ENCODE measurements at regions not wholly inside any gene's neighbourhood (a gene's known extent, or its start where the extent isn't known, plus 50 kb on each side); places are given as distances from the start of the nearest gene placed in this dataset.

DNA sequence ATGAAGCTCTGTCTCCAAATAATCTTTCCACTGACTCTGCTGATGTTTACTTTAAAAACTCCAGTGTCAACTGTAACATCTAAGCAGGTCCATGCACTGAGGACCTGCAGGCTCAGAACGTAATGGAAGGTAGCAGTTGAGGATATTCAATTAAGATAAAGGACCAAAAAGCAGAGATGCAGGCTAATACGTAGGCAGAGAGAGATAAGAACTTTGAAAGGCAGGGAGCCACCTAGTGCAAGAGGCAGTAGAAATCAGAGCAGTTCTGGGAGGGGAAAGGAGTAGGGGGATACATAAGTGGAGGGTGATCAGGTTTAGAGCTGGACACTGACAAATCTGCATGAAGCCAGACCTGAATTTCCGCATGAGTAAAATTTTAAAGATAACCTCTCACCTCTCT, 114.5 kb upstream of the POM121L12 start:
- H3K9me3 Mint-ChIP-seq, result peaks cover 25% of the 10 kb centered on the region
- no peak overlapping the region for H3K27ac Mint-ChIP-seq

DNA sequence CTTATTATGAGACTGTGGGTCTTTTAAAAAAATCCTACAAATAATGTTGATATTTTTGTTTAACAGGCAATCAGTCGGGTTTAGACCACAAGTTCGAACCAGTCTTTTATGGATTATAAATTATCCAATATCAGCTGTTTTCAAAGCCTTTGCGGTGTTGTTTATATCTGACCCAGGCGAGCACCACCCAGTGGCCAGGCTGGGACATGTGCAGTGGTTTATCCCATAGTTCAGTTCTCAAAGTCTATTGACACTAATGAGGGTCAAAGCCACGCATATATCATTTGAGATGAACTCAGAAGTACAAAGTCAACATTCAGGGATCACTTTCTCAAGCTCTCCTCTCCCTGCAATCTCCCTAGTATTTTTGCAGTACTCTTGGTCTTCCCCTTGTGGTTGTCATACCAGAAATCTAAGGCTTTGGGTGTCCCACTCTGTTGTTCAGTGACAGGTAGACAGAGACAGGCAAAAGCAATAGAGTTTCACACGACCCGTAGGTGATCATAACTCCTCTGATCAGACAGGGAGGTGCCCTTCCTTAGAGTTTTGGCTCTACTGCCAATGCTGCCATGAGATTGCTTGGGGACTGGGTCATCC, 117.4 kb upstream of the POM121L12 start:
- H3K9me3 Mint-ChIP-seq, result peaks cover 25% of the 10 kb centered on the region
- no peak overlapping the region for H3K27ac Mint-ChIP-seq
- H3K27me3 Mint-ChIP-seq, result no peaks in the 10 kb centered on the region
- H3K4me3 Mint-ChIP-seq, result no peak overlapping the region
- ATAC-seq, result no peak
- H3K4me1 Mint-ChIP-seq, result no peaks in the 10 kb centered on the region
- no peaks in the 10 kb centered on the region for H3K36me3 Mint-ChIP-seq (ENCODE audit: low read depth)
- no peak for DNase-seq

More for the DNA sequence above, 114.5 kb upstream of the POM121L12 start:
- DNase-seq (no peak), ATAC-seq (no peak)
- Mint-ChIP-seq H3K4me1 (no peaks in the 10 kb centered on the region), H3K27me3 (no peaks in the 10 kb centered on the region), H3K36me3 (ENCODE audit: low read depth) (no peaks in the 10 kb centered on the region), H3K4me3 (no peak overlapping the region)

DNA sequence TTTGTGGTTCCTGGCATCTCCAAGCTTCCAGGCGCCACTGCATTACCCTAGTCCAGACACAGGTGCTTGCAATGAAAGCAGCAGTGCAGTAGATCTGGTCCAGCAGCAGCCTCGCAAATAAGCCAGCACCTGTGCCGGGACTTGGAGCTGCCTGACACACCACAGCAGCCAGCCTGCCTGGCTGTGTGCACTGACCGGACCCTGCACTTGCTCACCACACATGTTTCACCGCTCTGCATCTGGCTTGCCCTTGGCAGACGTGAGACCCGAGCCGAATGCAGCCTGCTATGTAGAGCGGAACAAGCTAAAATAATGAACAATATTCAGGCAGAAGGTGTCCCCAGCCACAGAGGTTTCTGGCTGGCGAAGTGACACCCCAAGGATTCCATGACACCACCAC, 123.6 kb upstream of the POM121L12 start:
- Mint-ChIP-seq H3K4me1 (no peaks in the 10 kb centered on the region), H3K27ac (no peak overlapping the region), H3K9me3 (peaks cover 15% of the 10 kb centered on the region), H3K4me3 (no peak overlapping the region), H3K27me3 (no peaks in the 10 kb centered on the region), H3K36me3 (ENCODE audit: low read depth) (no peaks in the 10 kb centered on the region)
- ATAC-seq (no peak), DNase-seq (no peak)

DNA sequence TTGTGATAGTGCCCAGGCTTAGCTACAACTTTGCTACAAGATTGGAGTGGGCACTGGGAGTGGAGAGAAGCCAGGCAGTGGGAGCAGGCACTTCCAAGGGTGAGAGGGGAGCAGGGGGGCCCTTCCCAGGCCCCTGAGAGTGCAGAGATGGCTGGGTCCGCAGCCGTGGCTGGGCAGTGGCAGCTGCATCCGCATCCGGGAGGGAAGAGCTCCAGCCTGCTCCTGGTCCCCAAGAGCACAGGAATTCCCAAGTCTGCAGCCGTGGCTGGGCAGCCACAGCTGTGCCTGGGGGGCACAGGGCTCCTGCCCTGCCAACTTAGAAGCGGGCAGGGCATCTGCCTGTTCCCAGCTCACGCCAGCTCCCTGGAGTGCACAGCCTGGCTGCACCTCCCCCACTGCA, 124.1 kb upstream of the POM121L12 start:
- no peak for ATAC-seq
- H3K27me3 Mint-ChIP-seq, result no peaks in the 10 kb centered on the region

DNA sequence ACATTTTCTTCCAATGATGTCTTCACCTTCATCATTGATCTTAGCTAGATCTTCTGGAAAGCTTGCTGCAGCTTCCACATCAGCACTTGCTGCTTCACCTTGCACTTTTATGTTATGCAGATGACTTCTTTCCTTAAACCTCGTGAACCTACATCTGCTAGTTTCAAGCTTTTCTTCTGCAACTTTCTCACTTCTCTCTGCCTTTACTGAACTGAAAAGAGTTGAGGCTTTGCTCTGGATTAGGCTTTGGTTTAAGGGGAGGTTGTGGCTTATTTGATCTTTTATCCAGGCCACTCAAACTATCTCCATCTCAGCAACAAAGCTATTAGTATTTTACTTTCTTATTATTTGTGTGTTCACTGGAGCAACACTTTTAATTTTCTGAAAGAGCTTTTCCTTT, 125.5 kb upstream of the POM121L12 start:
- no peak overlapping the region for H3K4me3 Mint-ChIP-seq
- DNase-seq, result no peak
- no peaks in the 10 kb centered on the region for H3K4me1 Mint-ChIP-seq
- no peak for ATAC-seq
- H3K36me3 Mint-ChIP-seq (ENCODE audit: low read depth), result no peaks in the 10 kb centered on the region
- H3K27me3 Mint-ChIP-seq, result no peaks in the 10 kb centered on the region
- peaks cover 11% of the 10 kb centered on the region for H3K9me3 Mint-ChIP-seq
- no peak overlapping the region for H3K27ac Mint-ChIP-seq

More for the DNA sequence above, 124.1 kb upstream of the POM121L12 start:
- H3K9me3 Mint-ChIP-seq, result peaks cover 12% of the 10 kb centered on the region
- no peak for DNase-seq
- H3K27ac Mint-ChIP-seq, result no peak overlapping the region
- no peak overlapping the region for H3K4me3 Mint-ChIP-seq
- no peaks in the 10 kb centered on the region for H3K4me1 Mint-ChIP-seq
- H3K36me3 Mint-ChIP-seq (ENCODE audit: low read depth), result no peaks in the 10 kb centered on the region

DNA sequence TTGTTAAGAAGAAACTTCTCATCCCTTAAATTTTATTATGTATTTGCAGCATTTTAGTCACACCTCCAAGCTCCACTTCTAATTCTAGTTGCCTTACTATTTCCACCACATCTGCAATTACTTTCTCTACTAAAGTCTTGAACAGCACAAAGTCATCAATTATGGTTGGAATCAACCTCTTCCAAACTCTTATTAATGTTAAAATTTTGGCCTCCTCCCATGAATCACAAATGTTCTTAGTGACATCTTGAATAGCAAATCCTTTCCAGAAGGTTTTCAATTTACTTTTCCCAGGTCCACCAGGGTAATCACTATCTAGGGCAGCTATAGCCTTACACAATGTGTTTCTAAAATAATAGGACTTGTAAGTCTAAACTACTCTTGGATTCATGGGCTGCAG, 126.3 kb upstream of the POM121L12 start:
- Mint-ChIP-seq H3K9me3 (peaks cover 8% of the 10 kb centered on the region), H3K27ac (no peak overlapping the region), H3K36me3 (ENCODE audit: low read depth) (no peaks in the 10 kb centered on the region), H3K4me1 (no peaks in the 10 kb centered on the region), H3K27me3 (no peaks in the 10 kb centered on the region), H3K4me3 (no peak overlapping the region)
- ATAC-seq (no peak), DNase-seq (no peak)

DNA sequence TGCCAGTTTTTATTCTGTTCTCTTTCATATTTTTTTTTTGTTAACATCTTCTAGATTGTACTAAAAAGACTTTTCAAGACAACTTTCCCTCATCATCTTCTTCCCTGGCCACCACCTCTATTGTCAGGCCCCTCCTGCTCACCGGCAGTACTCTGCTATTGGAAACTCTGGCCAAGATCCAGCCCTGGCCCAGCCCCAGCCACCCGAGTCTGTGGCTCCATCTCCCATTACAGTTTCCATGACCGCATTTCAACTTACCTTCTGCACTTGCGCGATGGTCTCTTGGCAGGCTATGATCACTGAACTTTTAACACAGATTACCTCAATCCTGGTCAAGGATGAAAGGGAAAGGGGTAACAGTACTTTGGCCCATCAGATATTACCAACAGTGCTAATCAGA, 137.7 kb upstream of the POM121L12 start:
- DNase-seq (no peak), ATAC-seq (no peak)
- Mint-ChIP-seq H3K4me1 (no peaks in the 10 kb centered on the region), H3K9me3 (peaks cover 14% of the 10 kb centered on the region), H3K27me3 (no peaks in the 10 kb centered on the region), H3K27ac (no peak overlapping the region), H3K36me3 (ENCODE audit: low read depth) (no peaks in the 10 kb centered on the region), H3K4me3 (no peak overlapping the region)

DNA sequence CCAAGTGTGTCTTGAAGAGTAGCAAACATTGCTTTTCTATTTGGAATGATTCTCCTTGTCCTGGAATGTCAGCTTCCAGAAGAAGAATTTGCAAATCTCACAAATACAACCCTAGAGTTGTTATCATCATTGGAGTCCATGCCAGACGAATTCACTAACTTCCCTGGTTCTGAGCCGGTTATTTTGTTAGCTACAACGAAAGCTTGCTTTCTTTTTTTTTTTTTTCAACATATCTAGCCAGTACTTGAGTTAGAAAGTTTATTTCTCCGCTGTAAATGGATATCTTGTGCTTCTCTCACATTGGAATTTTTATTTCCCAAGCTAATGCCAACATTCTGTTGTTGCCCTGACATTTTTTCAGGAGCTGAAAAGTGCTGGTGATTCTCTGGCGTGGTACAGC, 138.1 kb upstream of the POM121L12 start:
- no peaks in the 10 kb centered on the region for H3K27me3 Mint-ChIP-seq
- DNase-seq (no peak), ATAC-seq (no peak)
- H3K27ac Mint-ChIP-seq, result no peak overlapping the region
- H3K36me3 Mint-ChIP-seq (ENCODE audit: low read depth), result no peaks in the 10 kb centered on the region
- H3K4me1 Mint-ChIP-seq, result no peaks in the 10 kb centered on the region
- no peak overlapping the region for H3K4me3 Mint-ChIP-seq
- H3K9me3 Mint-ChIP-seq, result peaks cover 15% of the 10 kb centered on the region

DNA sequence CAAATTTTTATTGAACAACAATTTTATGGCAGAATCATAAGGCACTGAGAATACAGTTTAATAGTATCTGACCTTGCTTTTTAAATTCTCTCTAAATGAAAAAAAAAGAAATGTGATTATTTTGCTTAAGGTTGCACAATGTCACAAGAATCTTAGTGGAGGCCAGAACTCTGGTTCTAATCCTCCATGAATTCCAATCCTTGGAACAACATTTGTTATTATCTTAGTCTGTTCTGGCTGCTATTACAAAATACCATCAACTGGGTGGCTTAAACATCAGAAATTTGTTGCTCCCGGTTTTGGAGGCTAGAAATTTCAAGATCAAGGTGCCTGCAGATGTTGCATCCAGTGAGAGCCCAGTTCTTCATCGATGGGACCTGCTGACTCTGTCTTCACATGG, 158.2 kb upstream of the POM121L12 start:
- Mint-ChIP-seq H3K27ac (no peak overlapping the region), H3K36me3 (ENCODE audit: low read depth) (no peaks in the 10 kb centered on the region), H3K4me1 (no peaks in the 10 kb centered on the region), H3K4me3 (no peak overlapping the region), H3K9me3 (peaks cover 17% of the 10 kb centered on the region), H3K27me3 (no peaks in the 10 kb centered on the region)
- ATAC-seq, result no peak
- no peak for DNase-seq

DNA sequence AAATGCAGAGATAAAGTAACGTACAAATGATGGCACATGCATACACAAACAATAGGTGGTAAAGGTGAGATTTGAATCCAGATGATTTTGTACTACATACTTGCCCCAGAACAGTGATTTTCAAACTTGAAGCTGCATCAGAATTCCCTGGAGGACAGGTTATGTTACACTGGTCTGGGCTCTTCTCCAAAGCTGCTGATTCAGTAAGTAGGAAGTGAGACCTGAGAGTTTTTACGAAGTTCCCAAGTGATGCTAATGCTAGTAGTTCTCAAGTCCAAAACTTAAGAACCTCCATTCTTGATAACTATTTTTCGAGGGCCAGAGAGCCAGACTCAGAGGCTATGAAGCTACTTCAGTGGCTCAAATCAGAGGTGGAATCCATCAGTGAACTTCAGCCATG, 159.0 kb upstream of the POM121L12 start:
- Mint-ChIP-seq H3K4me3 (no peak overlapping the region), H3K27me3 (no peaks in the 10 kb centered on the region), H3K36me3 (ENCODE audit: low read depth) (no peaks in the 10 kb centered on the region), H3K27ac (no peak overlapping the region), H3K9me3 (peaks cover 22% of the 10 kb centered on the region), H3K4me1 (no peaks in the 10 kb centered on the region)
- ATAC-seq (no peak), DNase-seq (no peak)

DNA sequence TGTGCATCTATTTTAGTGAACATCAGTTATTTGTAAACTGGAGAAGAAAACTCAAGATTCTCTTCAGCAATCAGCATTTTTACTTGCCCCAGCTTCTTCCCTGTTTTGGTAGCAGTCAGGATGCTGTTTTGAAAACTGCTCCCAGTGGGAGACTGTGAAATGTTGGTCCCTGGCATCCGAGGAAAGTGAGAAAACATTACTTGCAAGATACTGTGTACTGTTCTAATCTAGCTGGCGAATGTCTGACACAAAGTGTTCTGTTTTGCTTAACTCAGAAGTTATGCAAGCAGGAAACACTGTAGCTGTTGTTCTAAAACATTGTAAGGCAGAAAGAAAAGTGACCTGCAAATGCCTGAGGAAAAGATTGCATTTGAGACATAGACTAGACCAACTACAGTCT, 171.8 kb upstream of the POM121L12 start:
- DNase-seq (no peak), ATAC-seq (no peak)
- H3K36me3 Mint-ChIP-seq (ENCODE audit: low read depth), result no peaks in the 10 kb centered on the region
- H3K4me3 Mint-ChIP-seq, result no peak overlapping the region
- no peak overlapping the region for H3K27ac Mint-ChIP-seq
- H3K9me3 Mint-ChIP-seq, result peaks cover 14% of the 10 kb centered on the region
- no peaks in the 10 kb centered on the region for H3K27me3 Mint-ChIP-seq
- H3K4me1 Mint-ChIP-seq, result no peaks in the 10 kb centered on the region

DNA sequence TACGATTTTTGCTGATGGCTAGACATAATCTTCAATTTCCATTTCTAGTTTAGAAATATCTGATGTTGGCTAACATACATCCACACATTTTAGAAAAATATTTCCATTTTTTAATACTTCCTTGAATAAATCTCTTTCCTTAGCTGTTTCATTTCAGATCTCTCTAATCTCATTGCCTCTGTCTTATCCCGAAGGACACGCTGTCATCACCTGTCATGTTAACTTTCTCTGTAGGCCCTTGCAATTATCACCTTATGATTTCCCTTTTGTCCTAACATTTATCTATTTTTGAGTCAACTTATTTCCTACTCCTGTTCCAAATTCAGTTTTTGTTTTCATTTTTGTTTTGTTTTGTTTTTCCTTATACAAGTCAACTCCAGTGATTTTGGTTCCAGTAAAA, 173.1 kb upstream of the POM121L12 start:
- no peaks in the 10 kb centered on the region for H3K27me3 Mint-ChIP-seq
- H3K4me3 Mint-ChIP-seq, result no peak overlapping the region
- H3K27ac Mint-ChIP-seq, result no peak overlapping the region
- DNase-seq (no peak), ATAC-seq (no peak)
- no peaks in the 10 kb centered on the region for H3K4me1 Mint-ChIP-seq
- no peaks in the 10 kb centered on the region for H3K36me3 Mint-ChIP-seq (ENCODE audit: low read depth)
- peaks cover 12% of the 10 kb centered on the region for H3K9me3 Mint-ChIP-seq

DNA sequence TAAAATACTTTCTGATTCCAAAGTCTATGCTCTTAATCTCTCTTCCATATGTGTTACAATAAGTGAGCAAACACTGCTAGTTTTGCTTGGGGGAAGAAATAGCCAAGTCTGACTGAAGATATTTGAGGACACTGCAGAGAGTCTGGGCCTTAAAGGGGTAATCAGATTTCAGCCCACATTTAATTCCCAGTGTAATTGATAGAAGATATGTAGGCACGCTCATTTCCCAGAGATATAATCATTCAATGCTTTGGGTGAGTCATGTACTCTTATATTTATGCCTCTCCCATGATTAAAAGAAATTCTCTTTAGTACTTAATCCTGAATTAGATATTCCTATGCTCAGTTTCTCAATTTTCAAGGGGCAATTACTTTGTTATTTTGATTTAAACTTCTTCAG, 178.1 kb upstream of the POM121L12 start:
- H3K27me3 Mint-ChIP-seq, result no peaks in the 10 kb centered on the region
- no peaks in the 10 kb centered on the region for H3K4me1 Mint-ChIP-seq
- no peak for DNase-seq
- no peak for ATAC-seq
- H3K4me3 Mint-ChIP-seq, result no peak overlapping the region
- peaks cover 21% of the 10 kb centered on the region for H3K9me3 Mint-ChIP-seq
- H3K36me3 Mint-ChIP-seq (ENCODE audit: low read depth), result no peaks in the 10 kb centered on the region
- no peak overlapping the region for H3K27ac Mint-ChIP-seq

DNA sequence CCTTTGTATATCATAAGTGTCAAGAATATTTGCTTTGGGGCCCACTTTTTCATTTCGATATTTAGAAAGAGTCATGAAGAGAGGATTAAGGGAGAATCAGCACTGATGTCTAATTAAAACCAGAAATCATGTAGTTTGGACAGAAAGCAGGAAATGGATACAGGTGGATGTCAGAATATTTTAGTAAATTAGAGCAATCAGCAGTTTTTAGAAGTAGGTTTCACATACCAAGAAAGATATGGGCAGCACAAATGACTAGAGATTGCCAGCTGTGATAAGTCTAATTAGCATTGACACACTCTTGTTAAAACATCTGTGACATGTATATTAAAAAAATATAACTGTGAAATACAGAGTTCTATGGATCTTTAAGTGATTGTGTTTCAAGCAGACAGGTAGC, 180.8 kb upstream of the POM121L12 start:
- peaks cover 22% of the 10 kb centered on the region for H3K9me3 Mint-ChIP-seq
- ATAC-seq, result no peak
- no peak overlapping the region for H3K4me3 Mint-ChIP-seq
- no peaks in the 10 kb centered on the region for H3K36me3 Mint-ChIP-seq (ENCODE audit: low read depth)
- no peak overlapping the region for H3K27ac Mint-ChIP-seq
- H3K4me1 Mint-ChIP-seq, result no peaks in the 10 kb centered on the region
- H3K27me3 Mint-ChIP-seq, result no peaks in the 10 kb centered on the region
- no peak for DNase-seq

DNA sequence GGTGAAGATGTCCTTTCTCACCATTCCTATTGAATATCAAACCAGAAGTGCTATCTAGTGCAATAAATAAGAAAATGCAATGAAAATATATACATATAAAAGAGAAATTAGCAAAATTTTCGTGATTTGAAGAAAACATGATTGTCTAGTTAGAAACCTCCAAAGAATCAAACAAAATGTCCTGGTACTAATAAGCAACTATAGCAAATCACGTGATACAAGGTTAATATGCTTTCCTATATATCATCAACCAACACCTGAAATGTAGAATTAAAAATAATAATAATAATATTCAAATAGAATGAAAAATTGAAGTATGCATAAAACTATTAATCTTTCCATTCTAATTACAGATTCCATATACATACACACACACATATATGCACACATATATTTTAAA, 183.9 kb upstream of the POM121L12 start:
- no peak overlapping the region for H3K27ac Mint-ChIP-seq
- H3K9me3 Mint-ChIP-seq, result peaks cover 26% of the 10 kb centered on the region
- no peaks in the 10 kb centered on the region for H3K4me1 Mint-ChIP-seq
- DNase-seq (no peak), ATAC-seq (no peak)
- H3K4me3 Mint-ChIP-seq, result no peak overlapping the region
- no peaks in the 10 kb centered on the region for H3K36me3 Mint-ChIP-seq (ENCODE audit: low read depth)
- H3K27me3 Mint-ChIP-seq, result no peaks in the 10 kb centered on the region

DNA sequence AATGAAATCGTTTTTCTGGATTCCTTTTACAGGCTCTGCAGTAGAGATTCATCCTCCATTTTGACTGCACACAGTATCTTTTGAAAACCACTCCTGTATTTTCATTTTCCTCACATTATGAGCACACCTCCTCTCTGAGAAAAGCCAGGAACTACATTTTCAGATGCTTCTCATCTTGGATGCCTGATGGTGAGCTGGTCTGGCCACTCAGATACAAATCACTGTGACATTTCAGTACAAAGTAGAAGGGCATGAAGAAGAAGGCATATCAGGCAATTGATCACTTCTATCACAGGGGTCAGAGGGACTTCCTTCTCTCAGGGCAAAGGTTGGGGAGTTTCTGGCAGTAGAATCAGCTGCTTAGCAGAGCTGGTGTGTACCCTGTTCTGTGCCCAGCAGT, 192.0 kb upstream of the POM121L12 start:
- no peak overlapping the region for H3K27ac Mint-ChIP-seq
- peaks cover 12% of the 10 kb centered on the region for H3K9me3 Mint-ChIP-seq
- no peak for DNase-seq
- H3K27me3 Mint-ChIP-seq, result no peaks in the 10 kb centered on the region
- no peak overlapping the region for H3K4me3 Mint-ChIP-seq
- no peak for ATAC-seq
- no peaks in the 10 kb centered on the region for H3K4me1 Mint-ChIP-seq
- H3K36me3 Mint-ChIP-seq (ENCODE audit: low read depth), result no peaks in the 10 kb centered on the region
